H9 (cell line): ENCODE measurements at regions not wholly inside any gene's neighbourhood (a gene's known extent, or its start where the extent isn't known, plus 50 kb on each side); places are given as distances from the start of the nearest gene placed in this dataset.

Experiments used
- DNase-seq: peaks from one replicate; pipeline ENCODE4 v3.0.0-alpha.2; 2017
- H2AFZ ChIP-seq: one replicate; pipeline ENCODE4 v1.6.1; 2013; ENCODE audit warnings: mild to moderate bottlenecking, low read length, control low read depth, moderate library complexity
- H2AK5ac ChIP-seq: 2 replicates; pipeline ENCODE4 v1.6.1; 2013; ENCODE audit warnings: low read length, control low read depth, mixed read lengths; ENCODE audit not compliant: insufficient read length
- H2BK120ac ChIP-seq: one replicate; pipeline ENCODE4 v1.6.1; 2013; ENCODE audit warnings: low read depth, mild to moderate bottlenecking, low read length, control low read depth, inconsistent platforms; ENCODE audit not compliant: poor library complexity, severe bottlenecking
- H2BK12ac ChIP-seq: 2 replicates; pipeline ENCODE4 v1.6.1; 2013; ENCODE audit warnings: low read length, control low read depth, mixed read lengths, low read depth; ENCODE audit not compliant: insufficient read length
- H2BK15ac ChIP-seq: 2 replicates; pipeline ENCODE4 v1.6.1; 2013; ENCODE audit warnings: low read depth, low read length, control low read depth
- H2BK20ac ChIP-seq: one replicate; pipeline ENCODE4 v1.6.1; 2013; ENCODE audit warnings: low read depth, mild to moderate bottlenecking, low read length, control low read depth, inconsistent platforms; ENCODE audit not compliant: poor library complexity, severe bottlenecking
- H2BK5ac ChIP-seq: 2 replicates; pipeline ENCODE4 v1.6.1; 2013; ENCODE audit warnings: low read length, control low read depth, mixed read lengths; ENCODE audit not compliant: insufficient read length
- H3K14ac ChIP-seq: 2 replicates; pipeline ENCODE4 v1.6.1; 2013; ENCODE audit warnings: low read length, control low read depth; ENCODE audit not compliant: insufficient read depth
- H3K18ac ChIP-seq: 2 replicates; pipeline ENCODE4 v1.6.1; 2013; ENCODE audit warnings: low read depth, mild to moderate bottlenecking, mixed read lengths, low read length, control low read depth; ENCODE audit not compliant: insufficient read length
- H3K23ac ChIP-seq: 2 replicates; pipeline ENCODE4 v1.6.1; 2013; ENCODE audit warnings: low read length, control low read depth, mixed read lengths, low read depth; ENCODE audit not compliant: insufficient read length
- H3K23me2 ChIP-seq: 2 replicates; pipeline ENCODE4 v1.6.1; 2013; ENCODE audit warnings: low read depth, mild to moderate bottlenecking, mixed read lengths, low read length, control low read depth; ENCODE audit not compliant: insufficient read length, poor library complexity, severe bottlenecking
- H3K27ac ChIP-seq: 2 replicates; pipeline ENCODE4 v1.5.1; 2013; ENCODE audit warnings: low read length, control low read depth, mixed read lengths, low read depth; ENCODE audit not compliant: insufficient read length
- H3K27me3 ChIP-seq: 2 replicates; pipeline ENCODE4 v1.6.1; 2013; ENCODE audit warnings: low read length, control low read depth, inconsistent platforms; ENCODE audit not compliant: insufficient read depth
- H3K4ac ChIP-seq: 2 replicates; pipeline ENCODE4 v1.6.1; 2013; ENCODE audit warnings: low read depth, mild to moderate bottlenecking, control low read depth, inconsistent platforms, low read length, moderate library complexity
- H3K4me1 ChIP-seq: 2 replicates; pipeline ENCODE4 v1.6.1; 2013; ENCODE audit warnings: low read length, control low read depth, inconsistent platforms; ENCODE audit not compliant: insufficient read depth
- H3K4me2 ChIP-seq: 2 replicates; pipeline ENCODE4 v1.6.1; 2013; ENCODE audit warnings: low read length, control low read depth, mixed read lengths; ENCODE audit not compliant: insufficient read length, insufficient read depth
- H3K56ac ChIP-seq: 2 replicates; pipeline ENCODE4 v1.6.1; 2013; ENCODE audit warnings: low read depth, mild to moderate bottlenecking, mixed read lengths, low read length, control low read depth; ENCODE audit not compliant: insufficient read length
- H3K79me1 ChIP-seq: 2 replicates; pipeline ENCODE4 v1.6.1; 2013; ENCODE audit warnings: low read depth, mild to moderate bottlenecking, moderate library complexity, low read length, control low read depth, inconsistent platforms; ENCODE audit not compliant: insufficient read depth, poor library complexity, severe bottlenecking
- H3K79me2 ChIP-seq: 2 replicates; pipeline ENCODE4 v1.6.1; 2013; ENCODE audit warnings: low read length, control low read depth, inconsistent platforms; ENCODE audit not compliant: insufficient read depth
- H3K9ac ChIP-seq: 2 replicates; pipeline ENCODE4 v1.6.1; 2013; ENCODE audit warnings: low read length, control low read depth, mixed read lengths; ENCODE audit not compliant: insufficient read length; ENCODE audit errors: extremely low read depth
- H3K9me3 ChIP-seq: one replicate; pipeline ENCODE4 v1.6.1; 2013; ENCODE audit warnings: low read depth, low read length, inconsistent platforms; ENCODE audit not compliant: control insufficient read depth
- H3T11ph ChIP-seq: one replicate; pipeline ENCODE4 v1.6.1; 2013; ENCODE audit warnings: mild to moderate bottlenecking, low read length, control low read depth, inconsistent platforms
- H4K20me1 ChIP-seq: one replicate; pipeline ENCODE4 v1.6.1; 2013; ENCODE audit not compliant: control insufficient read depth, insufficient read length, insufficient read depth
- H4K5ac ChIP-seq: 2 replicates; pipeline ENCODE4 v1.6.1; 2013; ENCODE audit warnings: low read depth, mild to moderate bottlenecking, mixed read lengths, low read length, control low read depth; ENCODE audit not compliant: insufficient read length
- H4K8ac ChIP-seq: replicated peaks from 2 replicates; pipeline ENCODE4 v1.6.1; 2013; ENCODE audit warnings: low read length, control low read depth, mixed read lengths, low read depth; ENCODE audit not compliant: insufficient read length
- H4K91ac ChIP-seq: 2 replicates; pipeline ENCODE4 v1.6.1; 2013; ENCODE audit warnings: low read depth, mild to moderate bottlenecking, moderate library complexity, mixed read lengths, low read length, control low read depth; ENCODE audit not compliant: insufficient read length
- H3K27ac Mint-ChIP-seq, 3 experiments: 2 replicates in 2 of 3; 3 replicates in 1 of 3; pipeline ENCODE4 v1.8.0; 2020 to 2021; ENCODE audit warnings: mixed read lengths in 3 of 3, mild to moderate bottlenecking in 1 of 3, moderate library complexity in 1 of 3
- H3K27me3 Mint-ChIP-seq: 2 replicates; pipeline ENCODE4 v1.8.0; 2021; ENCODE audit warnings: low read depth, mild to moderate bottlenecking, moderate library complexity, mixed read lengths
- H3K36me3 Mint-ChIP-seq, 3 experiments: 2 replicates in 2 of 3; 3 replicates in 1 of 3; pipeline ENCODE4 v1.8.0; 2020 to 2021; ENCODE audit warnings: low read depth in 3 of 3, mixed read lengths in 3 of 3; ENCODE audit not compliant: insufficient read depth in 1 of 3
- H3K4me1 Mint-ChIP-seq, 2 experiments: 2 replicates each; pipeline ENCODE4 v1.8.0; 2020; ENCODE audit warnings: mixed read lengths in 2 of 2
- H3K4me3 Mint-ChIP-seq, 2 experiments: 2 replicates in 1 of 2; 3 replicates in 1 of 2; pipeline ENCODE4 v1.8.0; 2020 to 2021; ENCODE audit warnings: mild to moderate bottlenecking in 2 of 2, mixed read lengths in 2 of 2, moderate library complexity in 1 of 2
- H3K9me3 Mint-ChIP-seq, 2 experiments: 2 replicates in 1 of 2; 3 replicates in 1 of 2; pipeline ENCODE4 v1.8.0; 2020; ENCODE audit warnings: mild to moderate bottlenecking in 2 of 2, mixed read lengths in 2 of 2, moderate library complexity in 1 of 2
- WGBS: extraction: QIAGEN DNeasy Blood & Tissue Kit; methylation state at CpG from one replicate; pipeline ENCODE4 v1.1.7; 2013; ENCODE audit warnings: missing lambda C conversion rate, low lambda C conversion rate, mixed read lengths; ENCODE audit not compliant: insufficient read length; ENCODE audit errors: extremely low coverage; 5-methylcytosine and 5-hydroxymethylcytosine counted together
- TF ChIP-seq, protein P1 (sequence below): fragments of 200-600 bp; sonication (generic); conservative IDR thresholded peaks from 3 replicates; pipeline ENCODE4 v1.8.0; 2021; ENCODE audit warnings: antibody characterized with exemption, mild to moderate bottlenecking

- no peak overlapping the region for H3K4me3 Mint-ChIP-seq
- H3K4me2 ChIP-seq = no peak overlapping the region
- H2BK5ac ChIP-seq = no peak overlapping the region
- peaks cover 4% of the 10 kb centered on the region for H3K27me3 Mint-ChIP-seq
- H3K18ac ChIP-seq = no peak overlapping the region
- H3K56ac ChIP-seq = no peak overlapping the region
- H3K36me3 Mint-ChIP-seq = peaks cover 0 to 5% (median 2%) of the 10 kb centered on the region in 3 experiments; a peak in 2 of 7 replicates
- no peak overlapping the region for H3K27ac ChIP-seq
- no peaks in the 10 kb centered on the region for H3K79me2 ChIP-seq
- H3K4me1 Mint-ChIP-seq = no peaks in the 10 kb centered on the region
- H2BK12ac ChIP-seq = no peak overlapping the region
- H4K8ac ChIP-seq = no peak overlapping the region
- no peaks in the 10 kb centered on the region for H4K20me1 ChIP-seq
- no peaks in the 10 kb centered on the region for H3K4me1 ChIP-seq
- no peaks in the 10 kb centered on the region for H3K79me1 ChIP-seq
- peaks cover 8 to 13% of the 10 kb centered on the region in 2 experiments for H3K9me3 Mint-ChIP-seq
- H3T11ph ChIP-seq = no peak overlapping the region
- H2BK120ac ChIP-seq = no peak overlapping the region
- DNase-seq = no peak
- H3K9ac ChIP-seq = no peak overlapping the region
- no peak overlapping the region for H2AFZ ChIP-seq
- no peak overlapping the region for H3K23ac ChIP-seq
- H3K9me3 ChIP-seq = no peaks in the 10 kb centered on the region
- TF ChIP-seq, protein P1, sequence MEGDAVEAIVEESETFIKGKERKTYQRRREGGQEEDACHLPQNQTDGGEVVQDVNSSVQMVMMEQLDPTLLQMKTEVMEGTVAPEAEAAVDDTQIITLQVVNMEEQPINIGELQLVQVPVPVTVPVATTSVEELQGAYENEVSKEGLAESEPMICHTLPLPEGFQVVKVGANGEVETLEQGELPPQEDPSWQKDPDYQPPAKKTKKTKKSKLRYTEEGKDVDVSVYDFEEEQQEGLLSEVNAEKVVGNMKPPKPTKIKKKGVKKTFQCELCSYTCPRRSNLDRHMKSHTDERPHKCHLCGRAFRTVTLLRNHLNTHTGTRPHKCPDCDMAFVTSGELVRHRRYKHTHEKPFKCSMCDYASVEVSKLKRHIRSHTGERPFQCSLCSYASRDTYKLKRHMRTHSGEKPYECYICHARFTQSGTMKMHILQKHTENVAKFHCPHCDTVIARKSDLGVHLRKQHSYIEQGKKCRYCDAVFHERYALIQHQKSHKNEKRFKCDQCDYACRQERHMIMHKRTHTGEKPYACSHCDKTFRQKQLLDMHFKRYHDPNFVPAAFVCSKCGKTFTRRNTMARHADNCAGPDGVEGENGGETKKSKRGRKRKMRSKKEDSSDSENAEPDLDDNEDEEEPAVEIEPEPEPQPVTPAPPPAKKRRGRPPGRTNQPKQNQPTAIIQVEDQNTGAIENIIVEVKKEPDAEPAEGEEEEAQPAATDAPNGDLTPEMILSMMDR = no peak
- H2BK15ac ChIP-seq = no peak overlapping the region
- no peak overlapping the region for H3K4ac ChIP-seq
- H2AK5ac ChIP-seq = no peak overlapping the region
- H4K91ac ChIP-seq = no peak overlapping the region
- H3K14ac ChIP-seq = no peak overlapping the region
- no peaks in the 10 kb centered on the region for H3K27me3 ChIP-seq
- no peaks in the 10 kb centered on the region for H3K23me2 ChIP-seq
- no peak overlapping the region for H4K5ac ChIP-seq
- no peak overlapping the region for H2BK20ac ChIP-seq
- H3K27ac Mint-ChIP-seq = no peak overlapping the region
- no CpG with 5 or more reads among the region's 5 CpGs for WGBS
Measured at GRCh38 chr7:106552645-106553445, 108.1 kb downstream of the CCDC71L start.
